ENCODE measurements at regions not wholly inside any gene's neighbourhood (a gene's known extent, or its start where the extent isn't known, plus 50 kb on each side); places are given as distances from the start of the nearest gene placed in this dataset.
"Not testable (repeated sequence)": the region's sequence is repeated elsewhere in the genome, so short reads cannot be mapped to it uniquely, and the experiment has no call there.

GRCh38 chr5:154652746-154653417 lies 102.3 kb upstream of the LARP1 start:
- DNase-seq, result no peak

DNA sequence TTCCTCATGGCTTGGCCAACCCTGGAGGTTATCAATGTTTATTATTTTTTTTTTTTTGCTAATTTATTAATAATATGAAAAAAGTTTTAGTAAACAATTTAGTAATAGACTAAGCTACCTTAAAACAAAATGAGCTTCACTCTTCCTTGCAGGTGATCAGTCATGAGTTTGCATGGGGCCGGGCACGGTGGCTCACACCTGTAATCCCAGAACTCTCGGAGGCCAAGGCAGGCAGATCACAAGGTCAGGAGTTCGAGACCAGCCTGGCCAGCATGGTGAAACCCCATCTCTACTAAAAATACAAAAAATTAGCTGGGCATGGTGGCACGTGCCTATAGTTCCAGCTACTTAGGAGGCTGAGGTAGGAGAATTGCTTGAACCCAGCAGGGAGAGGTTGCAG lies 103.4 kb upstream of the LARP1 start:
- DNase-seq, result not testable (repeated sequence)

- no peak for DNase-seq
Observed at GRCh38 chr5:154648706-154649105, 106.5 kb upstream of the LARP1 start.

- DNase-seq, result no peak
Observed at GRCh38 chr5:154648229-154648628, 106.9 kb upstream of the LARP1 start.

DNA sequence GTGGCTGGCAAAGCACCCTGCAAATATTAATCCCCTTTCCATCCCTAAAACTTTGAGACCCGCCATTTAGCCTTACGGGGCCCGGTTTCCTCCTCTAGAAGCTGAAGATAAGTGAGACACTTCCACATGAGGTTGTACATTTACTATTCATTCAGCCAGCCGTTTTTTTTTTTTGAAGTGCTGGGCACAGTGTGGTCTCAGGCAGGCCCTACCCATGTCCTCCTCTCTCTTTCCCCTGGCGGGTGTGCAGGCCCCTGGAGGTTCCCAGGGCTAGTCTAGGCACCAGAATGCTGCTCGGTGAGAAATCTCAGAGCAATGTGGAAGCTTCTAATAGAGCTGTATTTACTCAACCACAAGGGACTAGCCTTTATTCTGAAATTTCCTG lies 107.4 kb upstream of the LARP1 start:
- no peak for DNase-seq

DNA sequence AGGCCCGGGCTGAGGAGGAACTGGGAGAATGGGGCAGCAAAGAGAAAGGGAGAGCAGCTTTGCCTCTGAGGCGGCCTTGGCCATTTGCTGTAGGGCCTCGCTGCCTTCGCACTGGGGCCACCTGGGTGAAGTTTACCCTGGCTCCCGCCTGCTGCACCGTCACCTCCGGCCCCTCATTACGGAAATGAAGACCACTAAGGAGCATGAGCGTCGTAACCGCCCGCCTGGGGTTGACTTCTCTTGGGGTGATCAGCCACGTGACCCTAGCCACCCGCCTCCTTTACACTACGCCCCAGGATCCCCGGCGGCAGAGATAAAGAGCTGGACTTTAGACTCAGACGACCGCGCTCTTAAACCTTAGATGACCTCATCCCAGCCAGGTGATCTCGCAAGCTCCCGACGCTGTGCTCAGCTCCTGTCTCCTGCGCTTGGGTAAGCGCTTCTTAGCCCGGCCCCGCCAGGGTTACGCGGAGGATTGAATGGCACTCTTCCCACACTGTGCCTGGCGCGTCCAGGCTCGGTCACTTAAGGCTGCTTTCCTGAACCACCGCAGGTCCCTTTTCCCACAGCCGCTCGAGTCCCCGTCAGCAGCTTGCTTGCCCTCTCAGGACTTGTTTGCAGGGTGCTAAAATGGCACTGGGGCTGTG lies 107.9 kb upstream of the LARP1 start:
- no peak for DNase-seq

DNA sequence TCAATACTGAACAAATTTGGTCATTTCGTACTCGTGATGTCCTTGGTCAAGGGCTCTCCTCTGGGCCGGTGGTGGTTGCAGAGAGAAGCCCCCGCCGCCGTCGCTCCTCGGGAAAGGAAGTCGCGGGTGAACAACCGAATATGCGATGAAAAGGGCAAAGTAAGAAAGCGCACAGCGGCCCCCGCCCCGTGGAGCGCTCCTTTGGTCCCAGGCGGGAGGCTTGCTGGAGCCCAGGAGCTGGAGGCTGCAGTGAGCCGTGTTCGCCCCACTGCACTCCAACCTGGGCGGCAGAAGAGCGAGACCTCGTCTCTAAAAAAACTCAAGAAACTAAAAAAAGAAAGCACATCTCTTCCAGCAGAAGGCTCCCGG lies 108.4 kb upstream of the LARP1 start:
- DNase-seq, result no peak

- DNase-seq, result no peak
Observed at GRCh38 chr5:154644745-154645411, 110.3 kb upstream of the LARP1 start.

- no peak for DNase-seq
Observed at GRCh38 chr5:154642499-154643245, 112.5 kb upstream of the LARP1 start.

GRCh38 chr5:154640213-154640831 lies 114.9 kb upstream of the LARP1 start:
- DNase-seq, result not testable (repeated sequence)

DNA sequence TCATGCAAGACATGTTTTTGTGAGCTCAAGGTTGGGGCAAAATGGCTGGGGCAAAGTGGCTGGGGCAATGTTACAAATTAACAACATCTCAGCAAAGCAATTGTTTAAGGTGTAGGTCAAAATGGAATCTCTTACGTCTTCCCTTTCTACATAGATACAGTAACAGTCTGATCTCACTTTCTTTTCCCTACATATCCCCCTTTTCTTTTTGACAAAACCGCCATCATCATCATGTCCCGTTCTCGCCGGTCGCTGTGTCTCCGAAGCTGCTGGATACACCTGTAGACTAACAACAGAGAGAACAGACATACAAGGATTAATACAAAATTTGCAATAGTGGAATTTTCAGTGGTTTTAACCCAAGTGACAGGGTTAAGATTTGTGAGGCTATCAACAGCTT lies 118.4 kb upstream of the LARP1 start:
- DNase-seq, result not testable (repeated sequence)

- DNase-seq, result not testable (repeated sequence)
Observed at GRCh38 chr5:154636271-154636670, 118.9 kb upstream of the LARP1 start.

DNA sequence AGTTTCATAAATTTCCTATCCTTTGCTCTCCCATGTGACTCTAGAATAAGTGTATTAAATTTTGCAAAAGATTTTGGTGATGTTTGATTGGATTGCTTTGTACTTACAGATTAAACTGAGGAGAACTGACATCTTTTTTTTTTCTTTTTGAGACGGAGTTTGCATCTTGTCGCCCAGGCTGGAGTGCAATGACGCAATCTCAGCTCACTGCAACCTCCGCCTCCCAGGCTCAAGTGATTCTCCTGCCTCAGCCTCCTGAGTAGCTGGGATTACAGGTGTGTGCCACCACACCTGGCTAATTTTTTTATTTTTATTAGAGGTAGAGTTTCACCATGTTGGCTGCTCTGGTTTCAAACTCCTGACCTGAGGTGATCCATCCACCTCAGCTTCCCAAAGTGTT lies 121.4 kb upstream of the LARP1 start:
- not testable (repeated sequence) for DNase-seq

DNA sequence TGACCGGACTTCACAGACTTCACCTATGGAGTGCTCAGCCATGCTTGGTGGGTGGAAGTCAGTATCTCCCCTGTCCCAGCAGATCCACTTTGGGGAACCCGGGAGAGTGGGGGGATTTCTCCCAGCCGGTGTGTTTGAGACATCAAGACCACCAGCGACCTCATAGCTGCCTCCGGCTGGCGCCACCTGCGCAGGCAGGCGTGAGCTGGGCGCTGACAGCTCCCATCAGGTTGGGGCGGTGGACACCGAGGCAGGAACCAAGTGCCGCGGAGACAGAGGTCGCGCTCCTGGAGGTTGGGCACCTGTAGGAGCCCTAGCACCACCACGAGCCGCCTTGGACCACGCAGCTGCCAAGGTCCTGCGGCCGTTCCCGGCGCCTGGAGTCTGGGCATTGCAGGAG lies 124.0 kb upstream of the LARP1 start:
- DNase-seq, result no peak

- DNase-seq, result no peak
Observed at GRCh38 chr5:154630410-154630809, 124.8 kb upstream of the LARP1 start.

- no peak for DNase-seq
Observed at GRCh38 chr5:154628685-154629084, 126.5 kb upstream of the LARP1 start.

GRCh38 chr5:154627698-154628678 lies 127.2 kb upstream of the LARP1 start:
- peak; percentile 33 for DNase-seq

DNA sequence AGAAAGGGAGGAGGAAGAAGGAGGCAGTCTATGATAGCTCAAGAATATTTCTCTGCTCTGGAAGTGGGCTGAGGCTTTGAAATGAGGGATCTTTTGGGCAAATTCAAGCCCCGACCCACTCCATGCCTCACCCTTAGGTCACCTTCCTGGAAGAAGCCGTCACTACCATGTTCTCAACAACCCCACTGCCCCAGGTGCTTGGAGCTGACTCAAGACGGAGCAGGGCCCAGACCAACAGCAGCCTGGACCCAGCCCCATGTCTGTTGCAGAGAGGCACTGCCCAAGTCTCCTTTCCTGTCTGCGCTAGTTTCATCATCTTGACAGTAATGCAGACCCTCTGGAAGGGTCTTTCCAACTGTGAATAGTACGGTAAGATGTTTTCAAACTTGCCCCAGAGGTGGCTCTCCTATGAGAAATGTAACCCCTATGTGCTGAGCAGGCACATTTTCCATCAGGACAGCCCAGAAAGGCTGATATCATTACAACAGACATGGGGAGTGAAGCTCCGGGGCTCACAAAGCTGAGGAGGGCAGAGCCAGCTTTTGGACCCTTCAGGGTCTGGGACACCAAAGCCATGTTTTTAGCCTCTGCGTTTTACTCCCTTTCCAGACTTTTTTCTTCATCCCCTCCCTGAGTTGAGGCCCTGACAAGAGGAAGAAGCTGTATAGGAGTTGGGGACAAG lies 128.2 kb upstream of the LARP1 start:
- no peak for DNase-seq

DNA sequence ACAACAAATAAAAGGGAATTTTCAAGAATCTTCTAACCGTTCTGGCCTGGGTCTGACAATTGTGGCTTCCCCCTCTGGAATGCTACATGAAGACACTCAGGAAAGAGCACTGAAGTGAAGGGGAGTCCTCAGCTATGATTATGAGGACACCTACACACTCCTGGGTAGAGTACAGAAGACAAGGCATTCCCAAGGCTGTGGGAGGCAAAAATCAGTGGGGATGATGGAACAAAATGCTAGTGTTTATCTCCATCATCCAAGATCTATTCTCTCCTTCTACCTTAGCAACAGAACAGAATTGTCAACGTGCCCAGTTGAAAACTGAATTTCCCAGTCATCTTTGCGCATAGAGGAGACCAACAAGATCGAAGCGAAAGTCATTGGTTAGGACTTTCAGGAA lies 130.1 kb upstream of the LARP1 start:
- no peak for DNase-seq

GRCh38 chr5:154624341-154624740 lies 130.8 kb upstream of the LARP1 start:
- no peak for DNase-seq

DNA sequence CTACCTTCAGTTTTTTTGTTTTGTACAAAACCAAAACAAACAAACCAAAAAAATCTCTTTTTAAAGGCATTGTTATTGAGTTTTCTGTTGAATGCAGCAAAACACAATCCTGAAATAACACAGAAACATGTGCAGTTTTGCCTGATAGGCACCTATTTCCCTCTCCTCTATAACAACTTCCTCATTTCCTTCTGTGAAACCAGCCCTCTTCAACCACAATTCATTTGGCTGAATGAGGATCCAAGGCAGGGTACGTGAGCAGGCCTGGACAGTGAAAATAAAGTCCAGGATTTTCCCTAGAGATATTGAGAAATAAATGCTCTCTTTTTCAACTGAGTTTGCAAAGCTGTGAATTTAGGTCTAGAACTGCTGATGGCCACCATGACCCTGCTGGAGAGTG lies 134.8 kb upstream of the LARP1 start:
- DNase-seq, result no peak
